ENCODE measurements at regions not wholly inside any gene's neighbourhood (a gene's known extent, or its start where the extent isn't known, plus 50 kb on each side); places are given as distances from the start of the nearest gene placed in this dataset.
"Not testable (repeated sequence)": the region's sequence is repeated elsewhere in the genome, so short reads cannot be mapped to it uniquely, and the experiment has no call there.

DNA sequence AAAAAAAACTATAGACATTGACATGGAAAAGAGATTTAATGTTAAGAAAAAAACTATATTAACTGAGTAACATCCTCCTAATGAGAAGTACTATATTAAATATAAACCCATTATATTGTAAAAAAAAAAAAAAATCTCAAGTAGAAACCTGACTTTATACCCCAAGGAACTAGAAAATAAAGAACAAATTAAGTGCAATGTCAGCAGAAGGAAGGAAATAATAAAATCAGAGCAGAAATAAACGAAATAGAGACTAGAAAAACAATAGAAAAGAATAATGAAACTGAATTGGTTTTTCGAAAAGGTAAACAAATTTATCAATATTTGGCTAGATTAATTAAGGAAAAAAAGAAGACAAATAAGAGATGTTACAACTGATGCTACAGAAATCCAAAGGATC is 329.1 kb upstream of the ZNF608 start:
- Histone ChIP-seq H3K79me2 (ENCODE audit: low read length) (no peaks in the 10 kb centered on the region), H3K9me2 (replicated peaks; ENCODE audit: low read length) (no peaks in the 10 kb centered on the region), H3K27me3 (ENCODE audit: low read length) (no peaks in the 10 kb centered on the region), H3F3A (ENCODE audit: low read length, unreplicated experiment) (no peaks in the 10 kb centered on the region), H4K20me1 (ENCODE audit: low read length) (no peaks in the 10 kb centered on the region), H3K36me3 (ENCODE audit: low read depth, low read length) (no peaks in the 10 kb centered on the region), H3K4me2 (ENCODE audit: low read length) (no peak overlapping the region), H3K9me3 (ENCODE audit: low read length) (peaks cover 13% of the 10 kb centered on the region; the same call in 1 of the 2 replicates), H3K4me3 (ENCODE audit: low read length) (no peak overlapping the region), H2AFZ (ENCODE audit: low read length) (no peak overlapping the region), H3K4me1 (ENCODE audit: insufficient read depth, low read length) (no peaks in the 10 kb centered on the region), H3K9ac (ENCODE audit: low read length) (no peak overlapping the region), H3K27ac (ENCODE audit: low read length) (no peak overlapping the region)
- TF ChIP-seq EZH2 (IDR thresholded peaks at IDR 0.05; ENCODE audit: low read length, unreplicated experiment), result no peak
- TF ChIP-seq, protein P1, sequence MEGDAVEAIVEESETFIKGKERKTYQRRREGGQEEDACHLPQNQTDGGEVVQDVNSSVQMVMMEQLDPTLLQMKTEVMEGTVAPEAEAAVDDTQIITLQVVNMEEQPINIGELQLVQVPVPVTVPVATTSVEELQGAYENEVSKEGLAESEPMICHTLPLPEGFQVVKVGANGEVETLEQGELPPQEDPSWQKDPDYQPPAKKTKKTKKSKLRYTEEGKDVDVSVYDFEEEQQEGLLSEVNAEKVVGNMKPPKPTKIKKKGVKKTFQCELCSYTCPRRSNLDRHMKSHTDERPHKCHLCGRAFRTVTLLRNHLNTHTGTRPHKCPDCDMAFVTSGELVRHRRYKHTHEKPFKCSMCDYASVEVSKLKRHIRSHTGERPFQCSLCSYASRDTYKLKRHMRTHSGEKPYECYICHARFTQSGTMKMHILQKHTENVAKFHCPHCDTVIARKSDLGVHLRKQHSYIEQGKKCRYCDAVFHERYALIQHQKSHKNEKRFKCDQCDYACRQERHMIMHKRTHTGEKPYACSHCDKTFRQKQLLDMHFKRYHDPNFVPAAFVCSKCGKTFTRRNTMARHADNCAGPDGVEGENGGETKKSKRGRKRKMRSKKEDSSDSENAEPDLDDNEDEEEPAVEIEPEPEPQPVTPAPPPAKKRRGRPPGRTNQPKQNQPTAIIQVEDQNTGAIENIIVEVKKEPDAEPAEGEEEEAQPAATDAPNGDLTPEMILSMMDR (conservative IDR thresholded peaks at IDR 0.05; ENCODE audit: low read depth, low read length), result no peak
- TF ChIP-seq EZH2phosphoT487 (IDR thresholded peaks at IDR 0.05; ENCODE audit: borderline replicate concordance, low read length), result no peak
- no peak for ATAC-seq
- no peak for DNase-seq
- ChIA-PET POLR2A (ENCODE audit: unreplicated experiment) (no interaction called here), CTCF (no interaction called here)
- no TSS peak for BruUV-seq (replicated peaks)
- intact Hi-C loops (cut with micrococcal nuclease), result no loop called here

DNA sequence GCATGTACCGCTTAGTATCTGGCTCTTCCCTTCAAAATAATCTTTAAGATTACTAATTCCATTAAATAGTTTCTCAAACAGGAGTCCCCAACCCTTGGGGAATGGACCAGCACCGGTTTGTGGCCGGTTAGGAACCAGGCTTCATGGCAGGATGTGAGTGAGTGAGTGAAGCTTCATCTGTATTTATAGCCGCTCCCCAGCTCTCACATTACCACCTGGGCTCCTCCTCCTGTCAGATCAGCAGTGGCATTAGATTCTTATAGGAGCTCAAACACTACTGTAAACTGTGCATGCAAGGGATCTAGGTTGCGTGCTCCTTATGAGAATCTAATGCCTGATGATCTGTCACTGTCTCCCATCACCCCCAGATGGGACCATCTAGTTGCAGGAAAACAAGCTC is 332.6 kb upstream of the ZNF608 start:
- DNase-seq; H3K4me1 ChIP-seq (ENCODE audit: insufficient read depth, low read length); H3K9ac ChIP-seq (ENCODE audit: low read length); H3K9me3 ChIP-seq (ENCODE audit: low read length); H3K4me3 ChIP-seq (ENCODE audit: low read length); H3K27ac ChIP-seq (ENCODE audit: low read length); BruUV-seq (replicated peaks); CTCF ChIA-PET; intact Hi-C loops (cut with micrococcal nuclease); ATAC-seq; H3K27me3 ChIP-seq (ENCODE audit: low read length); H3F3A ChIP-seq (ENCODE audit: low read length, unreplicated experiment); H3K9me2 ChIP-seq (replicated peaks; ENCODE audit: low read length); H3K4me2 ChIP-seq (ENCODE audit: low read length); H2AFZ ChIP-seq (ENCODE audit: low read length); H3K36me3 ChIP-seq (ENCODE audit: low read depth, low read length); H4K20me1 ChIP-seq (ENCODE audit: low read length); H3K79me2 ChIP-seq (ENCODE audit: low read length); POLR2A ChIA-PET (ENCODE audit: unreplicated experiment): not testable (repeated sequence)

DNA sequence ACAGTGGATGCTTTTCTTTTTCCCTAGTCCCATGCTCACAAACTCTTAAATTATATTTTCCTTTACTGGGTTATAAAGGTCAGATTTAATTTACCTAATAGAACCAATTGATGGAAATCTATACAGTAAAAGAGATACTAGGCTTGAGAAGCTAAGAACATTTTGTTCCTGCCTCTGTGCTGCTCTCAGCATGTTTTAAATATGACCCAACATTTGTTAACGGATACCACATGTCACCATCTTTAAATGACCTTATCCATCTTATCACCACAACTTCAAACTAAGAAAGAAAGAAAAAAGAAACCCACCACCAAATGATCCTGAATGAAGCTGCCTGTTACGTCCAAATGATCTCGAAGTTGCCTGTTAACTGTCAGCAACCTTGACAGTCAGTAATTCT is 334.7 kb upstream of the ZNF608 start:
- CTCF ChIA-PET, result no interaction called here
- DNase-seq (no peak), ATAC-seq (no peak)
- no peaks in the 10 kb centered on the region for H3F3A ChIP-seq (ENCODE audit: low read length, unreplicated experiment)
- H3K36me3 ChIP-seq (ENCODE audit: low read depth, low read length), result no peaks in the 10 kb centered on the region
- POLR2A ChIA-PET (ENCODE audit: unreplicated experiment), result no interaction called here
- H3K79me2 ChIP-seq (ENCODE audit: low read length), result no peaks in the 10 kb centered on the region
- H3K9ac ChIP-seq (ENCODE audit: low read length), result no peak overlapping the region
- H3K4me2 ChIP-seq (ENCODE audit: low read length), result no peak overlapping the region
- H3K9me3 ChIP-seq (ENCODE audit: low read length), result no peaks in the 10 kb centered on the region
- H3K9me2 ChIP-seq (replicated peaks; ENCODE audit: low read length), result no peaks in the 10 kb centered on the region
- no peaks in the 10 kb centered on the region for H4K20me1 ChIP-seq (ENCODE audit: low read length)
- no peaks in the 10 kb centered on the region for H3K27me3 ChIP-seq (ENCODE audit: low read length)
- H3K4me3 ChIP-seq (ENCODE audit: low read length), result no peak overlapping the region
- no TSS peak for BruUV-seq (replicated peaks)
- intact Hi-C loops (cut with micrococcal nuclease), result no loop called here
- TF ChIP-seq, protein P1 (conservative IDR thresholded peaks at IDR 0.05; ENCODE audit: low read depth, low read length), result no peak
- TF ChIP-seq EZH2 (IDR thresholded peaks at IDR 0.05; ENCODE audit: low read length, unreplicated experiment) (no peak), EZH2phosphoT487 (IDR thresholded peaks at IDR 0.05; ENCODE audit: borderline replicate concordance, low read length) (no peak)
- no peak overlapping the region for H2AFZ ChIP-seq (ENCODE audit: low read length)
- no peaks in the 10 kb centered on the region for H3K4me1 ChIP-seq (ENCODE audit: insufficient read depth, low read length)
- no peak overlapping the region for H3K27ac ChIP-seq (ENCODE audit: low read length)
